Tibial nerve (tissue), 3 donors: ENCODE measurements at regions not wholly inside any gene's neighbourhood (a gene's known extent, or its start where the extent isn't known, plus 50 kb on each side); places are given as distances from the start of the nearest gene placed in this dataset.

ENCODE experiments used
- POLR2A ChIP-seq, 2 donors: fragments of 450-650 bp; IDR thresholded peaks; one replicate each; pipeline ENCODE4 v1.6.1; 2017; ENCODE audit warnings: antibody characterized with exemption in 2 of 2, mild to moderate bottlenecking in 2 of 2, moderate library complexity in 2 of 2
- TF ChIP-seq, protein P1 (sequence below), 5 experiments: fragments of 200-600 bp in 3 of 5; fragments of 450-650 bp in 2 of 5; sonication (generic) in 3 of 5; IDR thresholded peaks; one replicate each; pipeline ENCODE4 v1.5.1; 2016 to 2019; ENCODE audit warnings: antibody characterized with exemption in 5 of 5, mild to moderate bottlenecking in 3 of 5, moderate library complexity in 2 of 5

DNA sequence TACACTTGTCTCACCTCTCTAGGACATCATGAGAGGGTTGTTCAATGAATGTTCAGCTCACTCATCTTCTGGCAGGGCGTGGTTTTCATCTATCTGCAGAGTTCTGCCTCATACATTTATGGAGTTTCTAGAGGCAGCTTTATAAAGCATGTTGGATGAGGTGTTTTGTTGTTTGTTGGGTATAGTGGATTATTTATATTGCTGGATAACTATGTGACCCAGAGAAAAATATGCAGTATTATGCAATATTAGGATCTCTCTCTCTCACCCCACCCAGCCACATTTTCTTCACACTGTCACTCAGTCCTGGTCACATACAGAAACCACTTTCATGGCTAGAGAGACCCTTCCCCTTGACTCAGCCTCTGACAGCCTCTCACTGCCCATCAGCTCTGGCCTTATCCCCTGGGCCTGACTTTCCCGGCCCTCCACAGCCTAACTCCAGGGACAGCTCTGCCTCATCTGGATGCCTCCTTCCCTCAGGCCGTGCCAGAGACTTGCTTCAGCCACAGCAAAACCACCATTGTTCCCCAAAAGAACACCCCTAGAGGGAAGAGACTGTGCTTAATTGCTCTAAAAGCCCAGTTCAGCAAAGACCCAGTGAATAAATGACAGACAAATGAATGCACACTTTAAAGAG, 260.3 kb downstream of the MYCN start:
- TF ChIP-seq, protein P1, sequence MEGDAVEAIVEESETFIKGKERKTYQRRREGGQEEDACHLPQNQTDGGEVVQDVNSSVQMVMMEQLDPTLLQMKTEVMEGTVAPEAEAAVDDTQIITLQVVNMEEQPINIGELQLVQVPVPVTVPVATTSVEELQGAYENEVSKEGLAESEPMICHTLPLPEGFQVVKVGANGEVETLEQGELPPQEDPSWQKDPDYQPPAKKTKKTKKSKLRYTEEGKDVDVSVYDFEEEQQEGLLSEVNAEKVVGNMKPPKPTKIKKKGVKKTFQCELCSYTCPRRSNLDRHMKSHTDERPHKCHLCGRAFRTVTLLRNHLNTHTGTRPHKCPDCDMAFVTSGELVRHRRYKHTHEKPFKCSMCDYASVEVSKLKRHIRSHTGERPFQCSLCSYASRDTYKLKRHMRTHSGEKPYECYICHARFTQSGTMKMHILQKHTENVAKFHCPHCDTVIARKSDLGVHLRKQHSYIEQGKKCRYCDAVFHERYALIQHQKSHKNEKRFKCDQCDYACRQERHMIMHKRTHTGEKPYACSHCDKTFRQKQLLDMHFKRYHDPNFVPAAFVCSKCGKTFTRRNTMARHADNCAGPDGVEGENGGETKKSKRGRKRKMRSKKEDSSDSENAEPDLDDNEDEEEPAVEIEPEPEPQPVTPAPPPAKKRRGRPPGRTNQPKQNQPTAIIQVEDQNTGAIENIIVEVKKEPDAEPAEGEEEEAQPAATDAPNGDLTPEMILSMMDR (IDR thresholded peaks at IDR 0.05): no peak
- no peak for TF ChIP-seq POLR2A (IDR thresholded peaks at IDR 0.05)
